ENCODE measurements at regions not wholly inside any gene's neighbourhood (a gene's known extent, or its start where the extent isn't known, plus 50 kb on each side); places are given as distances from the start of the nearest gene placed in this dataset.
"Not testable (repeated sequence)": the region's sequence is repeated elsewhere in the genome, so short reads cannot be mapped to it uniquely, and the experiment has no call there.

DNA sequence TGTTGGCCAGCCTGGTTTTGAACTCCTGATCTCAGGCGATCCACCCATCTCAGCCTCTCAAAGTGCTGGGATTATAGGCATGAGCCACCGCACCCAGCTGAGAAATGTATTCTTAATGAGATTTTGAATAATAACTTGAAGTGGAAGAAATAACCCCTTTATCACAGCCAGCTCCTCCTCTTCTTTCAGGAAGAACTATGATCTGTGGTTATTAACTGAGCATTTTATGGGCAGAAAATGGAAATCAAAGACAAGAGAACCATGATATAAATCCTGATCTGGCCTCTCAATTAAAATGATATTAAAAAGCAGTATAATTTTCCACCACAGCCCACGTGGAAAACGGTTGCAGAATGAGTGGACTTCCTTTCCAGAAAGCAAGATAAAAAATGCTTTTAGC lies 206.6 kb downstream of the PRELID2 start:
- Histone ChIP-seq H3K4me1 (replicated peaks in 1 of 2) (no peaks in the 10 kb centered on the region), H3K4me3 (no peak overlapping the region), H3K27me3 (no peaks in the 10 kb centered on the region), H3K9me3 (replicated peaks in 1 of 3) (no peaks in the 10 kb centered on the region), H3K27ac (no peak overlapping the region), H3K36me3 (replicated peaks in 1 of 2) (no peaks in the 10 kb centered on the region)
- intact Hi-C loops (cut with DNase I): no loop called here
- TF ChIP-seq POLR2A (IDR thresholded peaks at IDR 0.05) (no peak), CTCF (IDR thresholded peaks at IDR 0.05) (no peak)
- DNase-seq: no peak
- WGBS, 4 donors: 78 to 89% (median 84%) methylated on average over 4 of the region's 4 CpGs

DNA sequence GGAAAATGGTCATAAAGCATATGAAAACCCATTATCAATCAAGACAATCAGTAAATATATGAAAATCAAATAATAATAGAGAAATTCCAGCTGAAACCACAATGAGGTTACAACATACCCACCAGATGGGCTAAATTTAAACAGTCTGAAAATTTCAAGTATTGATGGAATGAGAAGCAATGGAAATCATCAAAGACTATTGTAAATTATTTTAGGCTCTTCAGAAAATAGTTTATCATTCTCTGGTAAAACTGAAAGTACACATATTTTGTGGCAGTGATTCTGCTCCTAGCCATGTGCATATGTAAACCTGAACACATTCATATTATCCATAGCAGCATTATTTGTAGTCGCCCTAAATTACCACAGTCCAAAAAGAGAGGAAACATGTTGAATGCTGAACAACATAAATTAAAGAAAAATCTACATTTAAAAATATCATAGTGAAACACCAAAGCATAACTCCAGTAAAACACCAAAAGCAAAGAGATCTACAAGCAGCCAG lies 215.3 kb downstream of the PRELID2 start:
- H3K4me3 ChIP-seq: no peak overlapping the region
- H3K9me3 ChIP-seq (replicated peaks in 1 of 3): no peaks in the 10 kb centered on the region
- H3K27ac ChIP-seq: no peak overlapping the region
- no peak for TF ChIP-seq POLR2A (IDR thresholded peaks at IDR 0.05)
- no peaks in the 10 kb centered on the region for H3K4me1 ChIP-seq (replicated peaks in 1 of 2)
- H3K36me3 ChIP-seq (replicated peaks in 1 of 2): no peaks in the 10 kb centered on the region
- no peak for DNase-seq
- H3K27me3 ChIP-seq: no peaks in the 10 kb centered on the region
- 69 to 84% (median 72%) methylated on average over 1 of the region's 1 CpG for WGBS, 4 donors
- intact Hi-C loops (cut with DNase I): no loop called here

DNA sequence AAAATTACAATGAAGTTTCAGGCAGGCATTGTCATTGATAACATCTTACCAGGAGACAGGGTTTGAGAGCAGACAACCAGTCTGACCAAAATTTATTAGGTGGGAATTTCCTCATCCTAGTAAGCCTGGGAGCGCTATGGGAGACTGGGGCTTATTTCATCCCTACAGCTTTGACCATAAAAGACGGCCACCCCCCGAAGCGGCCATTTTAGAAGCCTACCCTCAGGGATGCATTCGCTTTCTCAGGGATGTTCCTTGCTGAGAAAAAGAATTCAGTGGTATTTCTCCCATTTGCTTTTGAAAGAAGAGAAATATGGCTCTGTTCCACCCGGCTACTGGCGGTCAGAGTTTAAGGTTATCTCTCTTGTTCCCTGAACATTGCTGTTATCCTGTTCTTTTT lies 218.4 kb downstream of the PRELID2 start:
- WGBS, 4 donors: 89 to 93% (median 91%) methylated on average over 7 of the region's 7 CpGs
- DNase-seq; intact Hi-C loops (cut with DNase I); H3K4me3 ChIP-seq; H3K27me3 ChIP-seq; H3K4me1 ChIP-seq (replicated peaks in 1 of 2); H3K27ac ChIP-seq; H3K9me3 ChIP-seq (replicated peaks in 1 of 3); H3K36me3 ChIP-seq (replicated peaks in 1 of 2): not testable (repeated sequence)

- H3K4me3 ChIP-seq: no peak overlapping the region
- no peaks in the 10 kb centered on the region for H3K27me3 ChIP-seq
- H3K36me3 ChIP-seq (replicated peaks in 1 of 2): no peaks in the 10 kb centered on the region
- 48 to 74% (median 64%) methylated on average over 2 of the region's 2 CpGs for WGBS, 4 donors
- H3K9me3 ChIP-seq (replicated peaks in 1 of 3): no peaks in the 10 kb centered on the region
- H3K4me1 ChIP-seq (replicated peaks in 1 of 2): no peaks in the 10 kb centered on the region
- intact Hi-C loops (cut with DNase I): no loop called here
- no peak for TF ChIP-seq CTCF (IDR thresholded peaks at IDR 0.05)
- no peak for TF ChIP-seq POLR2A (IDR thresholded peaks at IDR 0.05)
- DNase-seq: no peak
- no peak overlapping the region for H3K27ac ChIP-seq
Observed at GRCh38 chr5:145598983-145599382, 236.2 kb downstream of the PRELID2 start.

GRCh38 chr5:145598184-145598583 lies 237.0 kb downstream of the PRELID2 start:
- intact Hi-C loops (cut with DNase I): no loop called here
- Histone ChIP-seq H3K27ac (no peak overlapping the region), H3K27me3 (no peaks in the 10 kb centered on the region), H3K9me3 (replicated peaks in 1 of 3) (no peaks in the 10 kb centered on the region), H3K4me3 (no peak overlapping the region), H3K4me1 (replicated peaks in 1 of 2) (no peaks in the 10 kb centered on the region), H3K36me3 (replicated peaks in 1 of 2) (no peaks in the 10 kb centered on the region)
- no peak for TF ChIP-seq POLR2A (IDR thresholded peaks at IDR 0.05)
- TF ChIP-seq CTCF (IDR thresholded peaks at IDR 0.05): no peak
- WGBS, 4 donors: 87 to 89% (median 88%) methylated on average over 5 of the region's 5 CpGs
- DNase-seq: no peak
